K562 (cell line): ENCODE measurements at regions not wholly inside any gene's neighbourhood (a gene's known extent, or its start where the extent isn't known, plus 50 kb on each side); places are given as distances from the start of the nearest gene placed in this dataset.
A peak's percentile ranks its signal among the peaks of the same experiment; 100 is the strongest.

Experiments
- ATAC-seq: fragments of 200-7000 bp; cut with Tn5 transposase; 3 replicates; pipeline ENCODE4 v1.9.1; 2020; ENCODE audit warnings: moderate library complexity
- BruUV-seq: library from RNA; stranded (reverse); fragments of 400-500 nt; replicated peaks from 2 replicates; lab custom pipeline; 2021; lab: Mats Ljungman, UMichigan
- CTCF ChIA-PET: fragments of 300-600 bp; formaldehyde crosslinking; extraction: SDS; loops from one replicate; lab custom pipeline; 2021; ENCODE audit warnings: low intra/inter-chr PET ratio; lab: Yijun Ruan, JAX
- POLR2A ChIA-PET: fragments of 300-600, 350-650 bp; sonication (Branson Sonifier 250); formaldehyde crosslinking; extraction: SDS; loops from one replicate; lab custom pipeline; 2021; ENCODE audit warnings: antibody characterized with exemption, inconsistent platforms; lab: Yijun Ruan, JAX
- DNase-seq, 4 experiments: peaks; one replicate each; pipeline versions ENCODE4 v3.0.0 to v3.0.0-alpha.2; 2011 to 2018; ENCODE audit warnings: low spot score in 3 of 4, mixed read lengths in 3 of 4; ENCODE audit errors: extremely low read depth in 1 of 4
- FAIRE-seq: peaks from 2 replicates; lab custom pipeline; 2011; peaks lifted over from hg19 to GRCh38; lab: Jason Lieb, UNC
- H2AFZ ChIP-seq: 2 replicates; pipeline ENCODE4 v1.6.0; 2011; ENCODE audit warnings: low read depth, low read length, control low read depth, inconsistent platforms
- H3K27ac ChIP-seq: fragments of 200-600 bp; 3 replicates; pipeline ENCODE4 v1.8.0; 2011; ENCODE audit warnings: low read depth, mild to moderate bottlenecking, control low read depth, inconsistent platforms, low read length, moderate library complexity, mixed read lengths; ENCODE audit errors: extremely low read depth
- H3K27me3 ChIP-seq, 2 experiments: fragments of 300-600 bp in 1 of 2; 2 replicates in 1 of 2; 3 replicates in 1 of 2; pipeline versions ENCODE4 v1.6.0 to v1.8.0; 2011; ENCODE audit warnings: inconsistent platforms in 2 of 2, low read length in 2 of 2, mild to moderate bottlenecking in 1 of 2, mixed read lengths in 1 of 2, moderate library complexity in 1 of 2; ENCODE audit not compliant: control insufficient read depth in 2 of 2, insufficient read depth in 2 of 2
- H3K36me3 ChIP-seq: fragments of 300-600 bp; 3 replicates; pipeline ENCODE4 v1.8.0; 2011; ENCODE audit warnings: mild to moderate bottlenecking, low read length, inconsistent platforms; ENCODE audit not compliant: control insufficient read depth, insufficient read depth
- H3K4me1 ChIP-seq, 2 experiments: fragments of 200-600 bp in 1 of 2; replicated peaks in 1 of 2; 2 replicates in 1 of 2; 3 replicates in 1 of 2; pipeline versions ENCODE4 v1.5.1 to v1.8.0; 2011; ENCODE audit warnings: inconsistent platforms in 2 of 2, low read length in 2 of 2, mild to moderate bottlenecking in 1 of 2, mixed read lengths in 1 of 2, moderate library complexity in 1 of 2; ENCODE audit not compliant: control insufficient read depth in 2 of 2, insufficient read depth in 2 of 2
- H3K4me2 ChIP-seq: 2 replicates; pipeline ENCODE4 v1.6.1; 2011; ENCODE audit warnings: low read length, control low read depth, inconsistent platforms, mixed read lengths; ENCODE audit not compliant: insufficient read depth
- H3K4me3 ChIP-seq: fragments of 200-600 bp; sonication (generic), shearing (Covaris generic); 2 replicates; pipeline ENCODE4 v1.5.1; 2016; ENCODE audit warnings: control low read depth, inconsistent platforms
- H3K79me2 ChIP-seq: fragments of 200-600 bp; 3 replicates; pipeline ENCODE4 v1.8.0; 2011; ENCODE audit warnings: low read length, inconsistent platforms; ENCODE audit not compliant: control insufficient read depth, insufficient read depth
- H3K9ac ChIP-seq, 2 experiments: 2 replicates each; pipeline versions ENCODE4 v1.6.0 to v1.6.1; 2011; ENCODE audit warnings: low read depth in 2 of 2, low read length in 2 of 2, control low read depth in 1 of 2, inconsistent platforms in 1 of 2, mild to moderate bottlenecking in 1 of 2, mixed read lengths in 1 of 2; ENCODE audit not compliant: insufficient read depth in 1 of 2
- H3K9me1 ChIP-seq: one replicate; pipeline ENCODE4 v1.6.0; 2011; ENCODE audit warnings: inconsistent platforms, mild to moderate bottlenecking, low read length, moderate library complexity; ENCODE audit not compliant: control insufficient read depth, insufficient read depth
- H3K9me3 ChIP-seq: replicated peaks from 2 replicates; pipeline ENCODE4 v1.5.1; 2011; ENCODE audit warnings: low read depth, low read length, inconsistent platforms; ENCODE audit not compliant: control insufficient read depth, insufficient read depth
- H4K20me1 ChIP-seq: replicated peaks from 2 replicates; pipeline ENCODE4 v1.6.1; 2011; ENCODE audit warnings: low read length, inconsistent platforms, mixed read lengths; ENCODE audit not compliant: control insufficient read depth, insufficient read depth
- ASH1L ChIP-seq: fragments of 450-650 bp; IDR thresholded peaks from 2 replicates; pipeline ENCODE4 v1.6.1; 2018; ENCODE audit warnings: borderline replicate concordance, mild to moderate bottlenecking, low read depth; ENCODE audit not compliant: partially characterized antibody
- CEBPG ChIP-seq, 3 experiments: fragments of 200-800 bp in 1 of 3; sonication (Bioruptor generic) in 1 of 3; sonication (generic) in 1 of 3; formaldehyde crosslinking in 1 of 3; IDR thresholded peaks in 2 of 3; conservative IDR thresholded peaks in 1 of 3; 2 replicates each; pipeline versions ENCODE4 v1.6.1 to v1.8.0; 2016 to 2022; ENCODE audit warnings: missing compliant biosample characterization in 2 of 3, missing genetic modification characterization in 2 of 3, mild to moderate bottlenecking in 1 of 3, missing genetic modification reagents in 1 of 3
- ESRRA ChIP-seq: fragments of 450-650 bp; IDR thresholded peaks from 2 replicates; pipeline ENCODE4 v1.6.1; 2014; ENCODE audit warnings: low read depth, mild to moderate bottlenecking, moderate library complexity, borderline replicate concordance
- IFI16 ChIP-seq: fragments of 250-450 bp; sonication (Bioruptor Pico); IDR thresholded peaks from 2 replicates; pipeline ENCODE4 v2.1.2; 2022; ENCODE audit warnings: mild to moderate bottlenecking, inconsistent platforms
- POLR2H ChIP-seq: IDR thresholded peaks from 2 replicates; pipeline ENCODE4 v1.6.1; 2016; ENCODE audit warnings: missing genetic modification characterization, low read depth, mild to moderate bottlenecking, control low read depth, missing compliant biosample characterization, moderate library complexity
- RAD21 ChIP-seq, 2 experiments: fragments of 250-450 bp in 1 of 2; fragments of 450-650 bp in 1 of 2; sonication (Bioruptor Pico) in 1 of 2; formaldehyde crosslinking in 1 of 2; IDR thresholded peaks in 1 of 2; conservative IDR thresholded peaks in 1 of 2; 2 replicates each; pipeline versions ENCODE4 v1.4.0 to v1.8.0; 2020 to 2022; ENCODE audit warnings: mild to moderate bottlenecking in 2 of 2, moderate library complexity in 1 of 2
- WGBS: fragments of 100-300 bp; shearing (Covaris generic); methylation state at CpG from one replicate; pipeline ENCODE4 v1.1.6; 2016; ENCODE audit warnings: low coverage, mixed read lengths; ENCODE audit not compliant: insufficient coverage; ENCODE audit errors: missing lambda C conversion rate; 5-methylcytosine and 5-hydroxymethylcytosine counted together
- in situ Hi-C: fragments of 300-500 bp; cut with MboI; formaldehyde crosslinking; loops from 4 replicates; pipeline ENCODE4 v1.15.0; 2018; ENCODE audit warnings: inconsistent platforms, mixed read lengths
- intact Hi-C: fragments of 100-400 bp; cut with micrococcal nuclease; formaldehyde crosslinking; loops from 2 replicates; pipeline ENCODE4 v1.14.2; 2022
- TF ChIP-seq, protein P1 (sequence below), 3 experiments: IDR thresholded peaks in 2 of 3; conservative IDR thresholded peaks in 1 of 3; 2 replicates each; pipeline ENCODE4 v1.5.1; 2011 to 2012; ENCODE audit warnings: low read length in 3 of 3, mild to moderate bottlenecking in 3 of 3, control low read depth in 2 of 3, improper control_type of control experiment in 1 of 3, inconsistent platforms in 1 of 3, low read depth in 1 of 3, mixed read lengths in 1 of 3, moderate library complexity in 1 of 3; ENCODE audit not compliant: insufficient read depth in 2 of 3

DNA sequence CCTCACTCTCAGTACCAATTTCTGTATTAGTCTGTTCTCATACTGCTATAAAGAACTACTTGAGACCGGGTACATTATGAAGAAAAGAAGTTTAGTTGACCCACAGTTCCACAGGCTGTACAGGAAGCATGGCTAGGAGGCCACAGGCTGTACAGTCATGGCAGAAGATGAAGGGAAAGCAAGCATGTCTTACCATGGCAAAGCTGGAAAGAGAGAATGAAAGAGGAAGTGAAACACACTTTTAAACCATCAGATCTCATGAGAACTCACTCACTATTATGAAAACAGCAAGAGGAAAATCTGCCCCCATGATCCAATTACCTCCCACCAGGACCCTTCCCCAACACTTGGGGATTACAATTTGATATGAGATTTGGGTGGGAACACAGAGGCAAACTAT, 698.8 kb downstream of the CDH9 start:
- Histone ChIP-seq H4K20me1 (no peaks in the 10 kb centered on the region), H3K36me3 (no peaks in the 10 kb centered on the region), H2AFZ (no peak overlapping the region), H3K79me2 (no peaks in the 10 kb centered on the region), H3K27ac (no peak overlapping the region), H3K9ac (no peak overlapping the region)
- BruUV-seq: no TSS peak
- FAIRE-seq (no peak), DNase-seq (no peak)
- POLR2A ChIA-PET: no interaction called here
- TF ChIP-seq IFI16 (CRISPR knock-in tag) (no peak), ESRRA (no peak)
- TF ChIP-seq, all 486 proteins: peak for 0
- intact Hi-C loops: no loop called here
- Histone ChIP-seq H3K4me3 (no peak overlapping the region), H3K9me1 (no peaks in the 10 kb centered on the region), H3K9me3 (no peaks in the 10 kb centered on the region; the same call in 1 of the 2 replicates), H3K4me1 (no peaks in the 10 kb centered on the region), H3K27me3 (no peaks in the 10 kb centered on the region), H3K4me2 (no peak overlapping the region)
- no peak for ATAC-seq
- in situ Hi-C loops: no loop called here
- WGBS: 0% methylated on average over 1 of the region's 1 CpG
- CTCF ChIA-PET: no interaction called here

- H3K36me3 ChIP-seq: no peaks in the 10 kb centered on the region
- ATAC-seq (no peak), FAIRE-seq (no peak), DNase-seq (no peak)
- no peak overlapping the region for H3K4me3 ChIP-seq
- H3K9me1 ChIP-seq: no peaks in the 10 kb centered on the region
- in situ Hi-C loops (no loop called here), intact Hi-C loops (no loop called here)
- TF ChIP-seq CEBPG (CRISPR knock-in tag; IDR thresholded peaks at IDR 0.05) (no peak), CEBPG (tag; conservative IDR thresholded peaks at IDR 0.05 in 1 of 2, IDR thresholded peaks at IDR 0.05 in 1 of 2) (peak in 1 of 2 experiments; percentile 57; a peak in 1 of 4 replicates), ASH1L (no peak), POLR2H (tag) (no peak), RAD21 (CRISPR knock-in tag; conservative IDR thresholded peaks at IDR 0.05 in 1 of 2, IDR thresholded peaks at IDR 0.05 in 1 of 2) (peak in 1 of 2 experiments; percentile 36; a peak in 2 of 4 replicates)
- TF ChIP-seq, protein P1, sequence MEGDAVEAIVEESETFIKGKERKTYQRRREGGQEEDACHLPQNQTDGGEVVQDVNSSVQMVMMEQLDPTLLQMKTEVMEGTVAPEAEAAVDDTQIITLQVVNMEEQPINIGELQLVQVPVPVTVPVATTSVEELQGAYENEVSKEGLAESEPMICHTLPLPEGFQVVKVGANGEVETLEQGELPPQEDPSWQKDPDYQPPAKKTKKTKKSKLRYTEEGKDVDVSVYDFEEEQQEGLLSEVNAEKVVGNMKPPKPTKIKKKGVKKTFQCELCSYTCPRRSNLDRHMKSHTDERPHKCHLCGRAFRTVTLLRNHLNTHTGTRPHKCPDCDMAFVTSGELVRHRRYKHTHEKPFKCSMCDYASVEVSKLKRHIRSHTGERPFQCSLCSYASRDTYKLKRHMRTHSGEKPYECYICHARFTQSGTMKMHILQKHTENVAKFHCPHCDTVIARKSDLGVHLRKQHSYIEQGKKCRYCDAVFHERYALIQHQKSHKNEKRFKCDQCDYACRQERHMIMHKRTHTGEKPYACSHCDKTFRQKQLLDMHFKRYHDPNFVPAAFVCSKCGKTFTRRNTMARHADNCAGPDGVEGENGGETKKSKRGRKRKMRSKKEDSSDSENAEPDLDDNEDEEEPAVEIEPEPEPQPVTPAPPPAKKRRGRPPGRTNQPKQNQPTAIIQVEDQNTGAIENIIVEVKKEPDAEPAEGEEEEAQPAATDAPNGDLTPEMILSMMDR (IDR thresholded peaks at IDR 0.05 in 2 of 3, conservative IDR thresholded peaks at IDR 0.05 in 1 of 3; ENCODE audit: insufficient read depth in 2 of 3, low read depth in 1 of 3, low read length in 3 of 3): peak in 1 of 3 experiments; percentile 11; a peak in 1 of 6 replicates
- H3K9me3 ChIP-seq: no peaks in the 10 kb centered on the region; the same call in 1 of the 2 replicates
- no peaks in the 10 kb centered on the region for H3K79me2 ChIP-seq
- H3K4me1 ChIP-seq: no peaks in the 10 kb centered on the region
- WGBS: 1% methylated on average over 4 of the region's 4 CpGs
- BruUV-seq: no TSS peak
- ChIA-PET CTCF (no interaction called here), POLR2A (no interaction called here)
- H2AFZ ChIP-seq: no peak overlapping the region
- no peak overlapping the region for H3K27ac ChIP-seq
- no peaks in the 10 kb centered on the region for H4K20me1 ChIP-seq
- no peak overlapping the region for H3K9ac ChIP-seq
- no peak overlapping the region for H3K4me2 ChIP-seq
- H3K27me3 ChIP-seq: no peaks in the 10 kb centered on the region
These were observed 708.7 kb downstream of the CDH9 start for GRCh38 chr5:26329562-26330189.
